ENCODE measurements at regions not wholly inside any gene's neighbourhood (a gene's known extent, or its start where the extent isn't known, plus 50 kb on each side); places are given as distances from the start of the nearest gene placed in this dataset.

DNA sequence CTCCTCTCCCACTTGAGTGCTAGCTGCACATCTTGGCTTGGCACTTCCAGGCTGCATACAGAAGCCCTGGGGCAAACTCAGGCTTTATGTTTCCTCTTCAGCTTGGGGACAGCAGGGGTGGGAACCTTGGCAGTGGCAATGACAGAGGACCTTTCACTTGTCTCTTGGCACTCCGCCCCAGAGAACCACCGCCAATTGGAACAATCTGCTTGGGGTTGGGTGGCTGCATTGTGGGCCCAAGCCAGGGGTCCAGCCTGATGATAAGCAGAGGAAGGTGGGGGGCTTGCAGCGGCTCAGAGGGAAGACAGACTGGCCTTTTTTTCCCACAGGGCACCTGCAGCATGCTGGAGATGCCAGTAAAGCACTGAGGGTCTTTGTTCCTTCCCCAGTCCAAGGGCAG, 179.0 kb upstream of the NMUR2 start:
- H3K27me3 ChIP-seq (ENCODE audit: control insufficient read depth, insufficient read depth, low read length), result no peaks in the 10 kb centered on the region
- Mint-ChIP-seq H3K36me3 (peaks cover 13% of the 10 kb centered on the region), H3K9me3 (peaks cover 11 to 14% of the 10 kb centered on the region in 2 donors), H3K4me1 (no peaks in the 10 kb centered on the region), H3K27ac (no peak overlapping the region), H3K4me3 (no peak overlapping the region), H3K27me3 (ENCODE audit: low read depth in 2 of 2) (no peaks in the 10 kb centered on the region)
- intact Hi-C loops (cut with micrococcal nuclease), result no loop called here
- H3K36me3 ChIP-seq (ENCODE audit: control insufficient read depth, insufficient read depth, low read length), result no peaks in the 10 kb centered on the region
- peaks cover 10% of the 10 kb centered on the region for H3K9me3 ChIP-seq (ENCODE audit: control insufficient read depth, insufficient read depth, low read length)
- H3K27ac ChIP-seq (ENCODE audit: low read length), result no peak overlapping the region
- DNase-seq (no peak), ATAC-seq (no peak)
- no peak overlapping the region for H3K4me3 ChIP-seq (ENCODE audit: low read length)
- WGBS (ENCODE audit: insufficient coverage), result 87% methylated on average over 3 of the region's 3 CpGs
- H3K4me1 ChIP-seq (ENCODE audit: control insufficient read depth, insufficient read depth, low read length), result no peaks in the 10 kb centered on the region
- no peak for TF ChIP-seq CTCF (IDR thresholded peaks at IDR 0.05)

GRCh38 chr5:152592416-152592815, 187.3 kb upstream of the NMUR2 start:
- H3K27me3 Mint-ChIP-seq (ENCODE audit: low read depth in 2 of 2), result no peaks in the 10 kb centered on the region
- Histone ChIP-seq H3K4me3 (ENCODE audit: low read length) (no peak overlapping the region), H3K4me1 (ENCODE audit: control insufficient read depth, insufficient read depth, low read length) (no peaks in the 10 kb centered on the region), H3K27me3 (ENCODE audit: control insufficient read depth, insufficient read depth, low read length) (no peaks in the 10 kb centered on the region), H3K9me3 (ENCODE audit: control insufficient read depth, insufficient read depth, low read length) (no peaks in the 10 kb centered on the region), H3K36me3 (ENCODE audit: control insufficient read depth, insufficient read depth, low read length) (no peaks in the 10 kb centered on the region), H3K27ac (ENCODE audit: low read length) (no peak overlapping the region)
- TF ChIP-seq CTCF (IDR thresholded peaks at IDR 0.05), result no peak
- no peak for ATAC-seq
- H3K27ac Mint-ChIP-seq, result no peak overlapping the region
- intact Hi-C loops (cut with micrococcal nuclease), result no loop called here
- no peak for DNase-seq
- H3K4me1 Mint-ChIP-seq, result no peaks in the 10 kb centered on the region
- 67% methylated on average over 2 of the region's 2 CpGs for WGBS (ENCODE audit: insufficient coverage)
- H3K36me3 Mint-ChIP-seq, result no peaks in the 10 kb centered on the region
- peaks cover 0 to 5% of the 10 kb centered on the region in 2 donors for H3K9me3 Mint-ChIP-seq
- H3K4me3 Mint-ChIP-seq, result no peak overlapping the region

- DNase-seq (no peak), ATAC-seq (no peak)
- intact Hi-C loops (cut with micrococcal nuclease), result no loop called here
- Mint-ChIP-seq H3K4me3 (no peak overlapping the region), H3K4me1 (no peaks in the 10 kb centered on the region), H3K27ac (no peak overlapping the region), H3K27me3 (ENCODE audit: low read depth in 2 of 2) (no peaks in the 10 kb centered on the region), H3K36me3 (no peaks in the 10 kb centered on the region), H3K9me3 (peaks cover 0 to 3% of the 10 kb centered on the region in 2 donors)
- Histone ChIP-seq H3K36me3 (ENCODE audit: control insufficient read depth, insufficient read depth, low read length) (no peaks in the 10 kb centered on the region), H3K4me1 (ENCODE audit: control insufficient read depth, insufficient read depth, low read length) (no peaks in the 10 kb centered on the region), H3K27ac (ENCODE audit: low read length) (no peak overlapping the region), H3K27me3 (ENCODE audit: control insufficient read depth, insufficient read depth, low read length) (no peaks in the 10 kb centered on the region), H3K9me3 (ENCODE audit: control insufficient read depth, insufficient read depth, low read length) (no peaks in the 10 kb centered on the region), H3K4me3 (ENCODE audit: low read length) (no peak overlapping the region)
- no CpG with 5 or more reads among the region's 1 CpG for WGBS (ENCODE audit: insufficient coverage)
- TF ChIP-seq CTCF (IDR thresholded peaks at IDR 0.05), result no peak
Observed at GRCh38 chr5:152593388-152593787, 188.3 kb upstream of the NMUR2 start.

DNA sequence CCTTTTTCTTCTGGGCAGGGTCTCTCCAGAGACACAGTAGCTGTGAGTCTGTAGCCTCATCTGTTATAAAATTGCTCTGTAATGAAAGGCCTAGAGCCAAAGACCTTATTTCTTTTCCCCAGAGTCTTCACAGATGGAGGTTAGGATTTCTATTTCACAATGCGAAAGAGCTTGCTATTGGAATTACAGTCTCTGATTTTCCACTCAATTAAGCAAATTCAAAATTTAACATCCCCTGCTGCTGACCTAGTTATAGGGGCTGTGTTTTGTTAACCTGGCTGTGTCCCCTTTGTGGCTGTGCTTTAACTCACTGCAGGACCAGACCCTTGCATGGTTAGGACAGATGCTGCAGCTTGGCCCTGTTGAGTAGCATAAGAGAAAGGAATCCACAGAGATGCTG, 190.3 kb upstream of the NMUR2 start:
- Histone ChIP-seq H3K4me3 (ENCODE audit: low read length) (no peak overlapping the region), H3K27ac (ENCODE audit: low read length) (no peak overlapping the region), H3K4me1 (ENCODE audit: control insufficient read depth, insufficient read depth, low read length) (no peaks in the 10 kb centered on the region), H3K27me3 (ENCODE audit: control insufficient read depth, insufficient read depth, low read length) (no peaks in the 10 kb centered on the region), H3K36me3 (ENCODE audit: control insufficient read depth, insufficient read depth, low read length) (no peaks in the 10 kb centered on the region), H3K9me3 (ENCODE audit: control insufficient read depth, insufficient read depth, low read length) (no peaks in the 10 kb centered on the region)
- intact Hi-C loops (cut with micrococcal nuclease), result no loop called here
- Mint-ChIP-seq H3K27ac (no peak overlapping the region), H3K4me3 (no peak overlapping the region), H3K4me1 (no peaks in the 10 kb centered on the region), H3K9me3 (no peaks in the 10 kb centered on the region), H3K36me3 (no peaks in the 10 kb centered on the region), H3K27me3 (ENCODE audit: low read depth in 2 of 2) (no peaks in the 10 kb centered on the region)
- DNase-seq, result no peak
- WGBS (ENCODE audit: insufficient coverage), result no CpG with 5 or more reads among the region's 1 CpG
- no peak for ATAC-seq
- TF ChIP-seq CTCF (IDR thresholded peaks at IDR 0.05), result no peak

Measured in natural killer cell (primary cell).